Inflammatory macrophage treated with lipopolysaccharide for 1 hour (primary cell): ENCODE measurements at regions not wholly inside any gene's neighbourhood (a gene's known extent, or its start where the extent isn't known, plus 50 kb on each side); places are given as distances from the start of the nearest gene placed in this dataset.

Source experiments
- DNase-seq, 2 donors: peaks; one replicate each; pipeline ENCODE4 v3.0.0-alpha.2; 2020 to 2022

GRCh38 chr17:36730095-36730808 lies 128.9 kb downstream of the MRM1 start:
- DNase-seq, result no peak

- no peak for DNase-seq
Observed at GRCh38 chr17:36730857-36731490, 129.6 kb downstream of the MRM1 start.

GRCh38 chr17:36731811-36732210 lies 130.4 kb downstream of the MRM1 start:
- DNase-seq, result no peak

- no peak for DNase-seq
Observed at GRCh38 chr17:36732351-36732750, 131.0 kb downstream of the MRM1 start.

GRCh38 chr17:36736201-36737156 lies 135.1 kb downstream of the MRM1 start:
- no peak for DNase-seq

GRCh38 chr17:36739208-36739607 lies 137.8 kb downstream of the MRM1 start:
- DNase-seq, result no peak

GRCh38 chr17:36740157-36740556 lies 138.8 kb downstream of the MRM1 start:
- DNase-seq, result no peak

GRCh38 chr17:36741019-36741902 lies 139.9 kb downstream of the MRM1 start:
- no peak for DNase-seq

- DNase-seq, result no peak
Observed at GRCh38 chr17:36742267-36743000, 141.1 kb downstream of the MRM1 start.

GRCh38 chr17:36743130-36743529 lies 141.7 kb downstream of the MRM1 start:
- no peak for DNase-seq

GRCh38 chr17:36746381-36747053 lies 145.1 kb downstream of the MRM1 start:
- DNase-seq, result no peak

GRCh38 chr17:36747861-36748260 lies 146.5 kb downstream of the MRM1 start:
- no peak for DNase-seq

GRCh38 chr17:36748272-36748671 lies 146.9 kb downstream of the MRM1 start:
- DNase-seq, result no peak

- no peak for DNase-seq
Observed at GRCh38 chr17:36749493-36749892, 148.1 kb downstream of the MRM1 start.

GRCh38 chr17:36750316-36750885 lies 149.0 kb downstream of the MRM1 start:
- no peak for DNase-seq

- no peak for DNase-seq
Observed at GRCh38 chr17:36752096-36752888, 150.9 kb downstream of the MRM1 start.

GRCh38 chr17:36755586-36755985 lies 154.2 kb downstream of the MRM1 start:
- DNase-seq, result peak in 1 of 2 donors; percentile 12

- no peak for DNase-seq
Observed at GRCh38 chr17:36756695-36757094, 155.3 kb downstream of the MRM1 start.

GRCh38 chr17:36760425-36760824 lies 159.0 kb downstream of the MRM1 start:
- DNase-seq, result no peak
